ENCODE measurements at regions not wholly inside any gene's neighbourhood (a gene's known extent, or its start where the extent isn't known, plus 50 kb on each side); places are given as distances from the start of the nearest gene placed in this dataset.
"Not testable (repeated sequence)": the region's sequence is repeated elsewhere in the genome, so short reads cannot be mapped to it uniquely, and the experiment has no call there.

GRCh38 chr3:30539206-30539605 is 67.2 kb upstream of the TGFBR2 start:
- DNase-seq = no peak

GRCh38 chr3:30539772-30540171 is 66.6 kb upstream of the TGFBR2 start:
- no peak for DNase-seq

GRCh38 chr3:30541156-30541555 is 65.2 kb upstream of the TGFBR2 start:
- DNase-seq = not testable (repeated sequence)

- DNase-seq = no peak
Observed at GRCh38 chr3:30542897-30543296, 63.5 kb upstream of the TGFBR2 start.

GRCh38 chr3:30544812-30545211 is 61.6 kb upstream of the TGFBR2 start:
- no peak for DNase-seq

GRCh38 chr3:30546934-30547333 is 59.5 kb upstream of the TGFBR2 start:
- DNase-seq = no peak

- DNase-seq = no peak
Observed at GRCh38 chr3:30547716-30548115, 58.7 kb upstream of the TGFBR2 start.

GRCh38 chr3:30548600-30548999 is 57.8 kb upstream of the TGFBR2 start:
- no peak for DNase-seq

- no peak for DNase-seq
Observed at GRCh38 chr3:30549600-30549999, 56.8 kb upstream of the TGFBR2 start.

GRCh38 chr3:30550246-30550645 is 56.2 kb upstream of the TGFBR2 start:
- DNase-seq = no peak

GRCh38 chr3:30551266-30551665 is 55.1 kb upstream of the TGFBR2 start:
- DNase-seq = no peak

- DNase-seq = no peak
Observed at GRCh38 chr3:30551927-30552326, 54.5 kb upstream of the TGFBR2 start.

- no peak for DNase-seq
Observed at GRCh38 chr3:30553641-30554316, 52.6 kb upstream of the TGFBR2 start.

- DNase-seq = no peak
Observed at GRCh38 chr3:30554317-30554690, 52.1 kb upstream of the TGFBR2 start.

GRCh38 chr3:30555968-30556367 is 50.4 kb upstream of the TGFBR2 start:
- DNase-seq = no peak
